PC-9 (cell line): ENCODE measurements at regions not wholly inside any gene's neighbourhood (a gene's known extent, or its start where the extent isn't known, plus 50 kb on each side); places are given as distances from the start of the nearest gene placed in this dataset.

ENCODE experiments used
- BruUV-seq: library from RNA; stranded (reverse); fragments of 400-500 nt; replicated peaks from 2 replicates; lab custom pipeline; 2021; lab: Mats Ljungman, UMichigan
- CTCF ChIA-PET: fragments of 300-600 bp; sonication (Branson Sonifier 250); formaldehyde crosslinking; loops from one replicate; lab custom pipeline; 2022; ENCODE audit warnings: antibody characterized with exemption; lab: Charles Lee
- POLR2A ChIA-PET: fragments of 300-600 bp; sonication (Branson Sonifier 250); formaldehyde crosslinking; loops from one replicate; lab custom pipeline; 2022; ENCODE audit warnings: antibody characterized with exemption; ENCODE audit not compliant: unreplicated experiment; lab: Charles Lee
- DNase-seq, 2 experiments: peaks; one replicate each; pipeline versions ENCODE4 v3.0.0 to v3.0.0-alpha.2; 2015 to 2022; ENCODE audit warnings: mixed read lengths in 1 of 2
- H2AFZ ChIP-seq: fragments of 200-600 bp; sonication (generic); 2 replicates; pipeline ENCODE4 v1.8.1; 2017; ENCODE audit warnings: antibody characterized with exemption
- H3F3A ChIP-seq: fragments of 200-600 bp; sonication (generic); 2 replicates; pipeline ENCODE4 v1.8.1; 2017; ENCODE audit warnings: antibody characterized with exemption, mild to moderate bottlenecking, low read depth; ENCODE audit not compliant: insufficient read depth
- H3K27ac ChIP-seq: fragments of 200-600 bp; sonication (generic); 2 replicates; pipeline ENCODE4 v1.6.1; 2016; ENCODE audit warnings: mixed run types
- H3K27me3 ChIP-seq: fragments of 200-600 bp; sonication (generic); 2 replicates; pipeline ENCODE4 v1.6.1; 2016; ENCODE audit warnings: low read depth, mixed run types; ENCODE audit not compliant: insufficient read depth
- H3K36me3 ChIP-seq: fragments of 200-600 bp; sonication (generic); 2 replicates; pipeline ENCODE4 v1.6.1; 2016; ENCODE audit warnings: low read depth, mixed run types
- H3K4me1 ChIP-seq: fragments of 200-600 bp; sonication (generic); replicated peaks from 2 replicates; pipeline ENCODE4 v1.6.1; 2016; ENCODE audit warnings: mixed run types; ENCODE audit not compliant: insufficient read depth
- H3K4me2 ChIP-seq: fragments of 200-600 bp; sonication (generic); 2 replicates; pipeline ENCODE4 v1.6.1; 2017; ENCODE audit warnings: mixed run types
- H3K4me3 ChIP-seq: fragments of 200-600 bp; sonication (generic); 2 replicates; pipeline ENCODE4 v1.6.1; 2016; ENCODE audit warnings: mixed run types
- H3K79me2 ChIP-seq: fragments of 200-600 bp; sonication (generic); 2 replicates; pipeline ENCODE4 v1.6.1; 2017; ENCODE audit warnings: low read depth, mixed run types
- H3K9me2 ChIP-seq: fragments of 200-600 bp; sonication (generic); 2 replicates; pipeline ENCODE4 v1.8.1; 2017; ENCODE audit warnings: mild to moderate bottlenecking; ENCODE audit not compliant: insufficient read depth
- H3K9me3 ChIP-seq: fragments of 200-600 bp; sonication (generic); 2 replicates; pipeline ENCODE4 v1.8.1; 2016; ENCODE audit warnings: low read depth; ENCODE audit not compliant: insufficient read depth
- H4K20me1 ChIP-seq: fragments of 200-600 bp; sonication (generic); 2 replicates; pipeline ENCODE4 v1.8.1; 2017; ENCODE audit not compliant: insufficient read depth
- CTCF ChIP-seq: fragments of 200-600 bp; sonication (generic); conservative IDR thresholded peaks from 2 replicates; pipeline ENCODE4 v1.6.1; 2017; ENCODE audit warnings: mixed run types, antibody characterized with exemption, mild to moderate bottlenecking, moderate library complexity
- EZH2 ChIP-seq: fragments of 200-600 bp; sonication (generic); IDR thresholded peaks from 2 replicates; pipeline ENCODE4 v1.8.0; 2017; ENCODE audit warnings: antibody characterized with exemption, low read depth
- intact Hi-C: fragments of 100-400 bp; cut with micrococcal nuclease; formaldehyde crosslinking; loops from one replicate; pipeline ENCODE4 v1.10.0; 2022; ENCODE audit not compliant: unreplicated experiment

GRCh38 chr3:80771085-80771484 is 990.4 kb downstream of the GBE1 start:
- no peaks in the 10 kb centered on the region for H3K36me3 ChIP-seq

GRCh38 chr3:80770106-80771074 is 991.1 kb downstream of the GBE1 start:
- DNase-seq = no peak
- no peaks in the 10 kb centered on the region for H3K27me3 ChIP-seq
- POLR2A ChIA-PET = no interaction called here

More at GRCh38 chr3:80771085-80771484, 990.4 kb downstream of the GBE1 start:
- H3K9me3 ChIP-seq = no peaks in the 10 kb centered on the region
- H3K27ac ChIP-seq = no peak overlapping the region
- DNase-seq = no peak
- BruUV-seq = no TSS peak
- CTCF ChIA-PET = no interaction called here
- POLR2A ChIA-PET = no interaction called here
- H3K27me3 ChIP-seq = no peaks in the 10 kb centered on the region
- H2AFZ ChIP-seq = no peak overlapping the region
- no peaks in the 10 kb centered on the region for H4K20me1 ChIP-seq
- H3K4me1 ChIP-seq = no peaks in the 10 kb centered on the region
- H3K4me2 ChIP-seq = no peak overlapping the region
- H3K4me3 ChIP-seq = no peak overlapping the region
- TF ChIP-seq CTCF (no peak), EZH2 (no peak)
- intact Hi-C loops = no loop called here
- H3F3A ChIP-seq = no peaks in the 10 kb centered on the region
- no peaks in the 10 kb centered on the region for H3K9me2 ChIP-seq
- no peaks in the 10 kb centered on the region for H3K79me2 ChIP-seq

GRCh38 chr3:80769683-80770082 is 991.8 kb downstream of the GBE1 start:
- H3K4me2 ChIP-seq = no peak overlapping the region
- no TSS peak for BruUV-seq
- H3K4me3 ChIP-seq = no peak overlapping the region
- no peaks in the 10 kb centered on the region for H3K79me2 ChIP-seq
- no peaks in the 10 kb centered on the region for H3K4me1 ChIP-seq
- TF ChIP-seq EZH2 (no peak), CTCF (no peak)
- no peaks in the 10 kb centered on the region for H3K27me3 ChIP-seq
- no peaks in the 10 kb centered on the region for H3K36me3 ChIP-seq
- ChIA-PET CTCF (no interaction called here), POLR2A (no interaction called here)
- no peaks in the 10 kb centered on the region for H3F3A ChIP-seq
- DNase-seq = no peak
- no peak overlapping the region for H2AFZ ChIP-seq
- intact Hi-C loops = no loop called here
- no peaks in the 10 kb centered on the region for H4K20me1 ChIP-seq
- no peak overlapping the region for H3K27ac ChIP-seq
- no peaks in the 10 kb centered on the region for H3K9me2 ChIP-seq
- H3K9me3 ChIP-seq = no peaks in the 10 kb centered on the region

More at GRCh38 chr3:80770106-80771074, 991.1 kb downstream of the GBE1 start:
- Histone ChIP-seq H3F3A (no peaks in the 10 kb centered on the region), H3K27ac (no peak overlapping the region), H4K20me1 (no peaks in the 10 kb centered on the region), H2AFZ (no peak overlapping the region), H3K79me2 (no peaks in the 10 kb centered on the region), H3K4me2 (no peak overlapping the region), H3K4me1 (no peaks in the 10 kb centered on the region), H3K36me3 (no peaks in the 10 kb centered on the region), H3K4me3 (no peak overlapping the region), H3K9me3 (no peaks in the 10 kb centered on the region), H3K9me2 (no peaks in the 10 kb centered on the region)
- intact Hi-C loops = no loop called here
- BruUV-seq = no TSS peak
- CTCF ChIA-PET = no interaction called here
- no peak for TF ChIP-seq EZH2
